ENCODE measurements at regions not wholly inside any gene's neighbourhood (a gene's known extent, or its start where the extent isn't known, plus 50 kb on each side); places are given as distances from the start of the nearest gene placed in this dataset.
"Not testable (repeated sequence)": the region's sequence is repeated elsewhere in the genome, so short reads cannot be mapped to it uniquely, and the experiment has no call there.

GRCh38 chr14:83171761-83172160, 1638.1 kb upstream of the SEL1L start:
- Histone ChIP-seq H3K9me3 (no peaks in the 10 kb centered on the region), H3K36me3 (no peaks in the 10 kb centered on the region), H3K4me3 (no peak overlapping the region), H3K4me1 (replicated peaks) (no peaks in the 10 kb centered on the region), H3K27me3 (replicated peaks; ENCODE audit: insufficient read depth) (no peaks in the 10 kb centered on the region), H3K27ac (no peak overlapping the region)
- 52% methylated on average over 1 of the region's 1 CpG for WGBS
- intact Hi-C loops (cut with DNase I) = no loop called here
- no peak for TF ChIP-seq CTCF (IDR thresholded peaks at IDR 0.05)
- no peak for TF ChIP-seq POLR2AphosphoS5 (IDR thresholded peaks at IDR 0.05)
- TF ChIP-seq POLR2A (IDR thresholded peaks at IDR 0.05) = no peak
- no peak for DNase-seq (ENCODE audit: low spot score)

- 87% methylated on average over 2 of the region's 2 CpGs for WGBS
- no peaks in the 10 kb centered on the region for H3K36me3 ChIP-seq
- H3K4me1 ChIP-seq (replicated peaks) = no peaks in the 10 kb centered on the region
- DNase-seq (ENCODE audit: low spot score) = no peak
- no peaks in the 10 kb centered on the region for H3K9me3 ChIP-seq
- TF ChIP-seq CTCF (IDR thresholded peaks at IDR 0.05) = no peak
- TF ChIP-seq POLR2A (IDR thresholded peaks at IDR 0.05) = no peak
- TF ChIP-seq POLR2AphosphoS5 (IDR thresholded peaks at IDR 0.05) = no peak
- no peak overlapping the region for H3K4me3 ChIP-seq
- H3K27me3 ChIP-seq (replicated peaks; ENCODE audit: insufficient read depth) = no peaks in the 10 kb centered on the region
- intact Hi-C loops (cut with DNase I) = no loop called here
- H3K27ac ChIP-seq = no peak overlapping the region
Observed at GRCh38 chr14:83172363-83172762, 1638.7 kb upstream of the SEL1L start.

- Histone ChIP-seq H3K27me3 (replicated peaks; ENCODE audit: insufficient read depth) (no peaks in the 10 kb centered on the region), H3K36me3 (no peaks in the 10 kb centered on the region), H3K9me3 (no peaks in the 10 kb centered on the region), H3K27ac (no peak overlapping the region), H3K4me1 (replicated peaks) (no peaks in the 10 kb centered on the region), H3K4me3 (no peak overlapping the region)
- DNase-seq (ENCODE audit: low spot score) = no peak
- intact Hi-C loops (cut with DNase I) = no loop called here
- TF ChIP-seq POLR2A (IDR thresholded peaks at IDR 0.05) (no peak), POLR2AphosphoS5 (IDR thresholded peaks at IDR 0.05) (no peak), CTCF (IDR thresholded peaks at IDR 0.05) (no peak)
Observed at GRCh38 chr14:83173687-83174086, 1640.0 kb upstream of the SEL1L start.

- no peak for TF ChIP-seq CTCF (IDR thresholded peaks at IDR 0.05)
- no peak for TF ChIP-seq POLR2AphosphoS5 (IDR thresholded peaks at IDR 0.05)
- no peak for TF ChIP-seq POLR2A (IDR thresholded peaks at IDR 0.05)
- DNase-seq (ENCODE audit: low spot score) = no peak
- H3K4me1 ChIP-seq (replicated peaks) = no peaks in the 10 kb centered on the region
- intact Hi-C loops (cut with DNase I) = no loop called here
- no peaks in the 10 kb centered on the region for H3K9me3 ChIP-seq
- H3K27me3 ChIP-seq (replicated peaks; ENCODE audit: insufficient read depth) = no peaks in the 10 kb centered on the region
- no peak overlapping the region for H3K4me3 ChIP-seq
- 46% methylated on average over 5 of the region's 5 CpGs for WGBS
- no peaks in the 10 kb centered on the region for H3K36me3 ChIP-seq
- H3K27ac ChIP-seq = no peak overlapping the region
Observed at GRCh38 chr14:83184531-83184930, 1650.9 kb upstream of the SEL1L start.

- H3K36me3 ChIP-seq; H3K4me3 ChIP-seq; H3K27ac ChIP-seq; intact Hi-C loops (cut with DNase I); DNase-seq (ENCODE audit: low spot score); H3K27me3 ChIP-seq (replicated peaks; ENCODE audit: insufficient read depth); H3K4me1 ChIP-seq (replicated peaks); H3K9me3 ChIP-seq: not testable (repeated sequence)
Observed at GRCh38 chr14:83188311-83188710, 1654.7 kb upstream of the SEL1L start.

Measured in prostate gland (tissue), 2 donors.